OCI-LY1 (cell line): ENCODE measurements at regions not wholly inside any gene's neighbourhood (a gene's known extent, or its start where the extent isn't known, plus 50 kb on each side); places are given as distances from the start of the nearest gene placed in this dataset.

ENCODE experiments used
- H2AFZ ChIP-seq: fragments of 200-600 bp; sonication (generic), shearing (Covaris generic); 2 replicates; pipeline ENCODE4 v1.6.0; 2014; ENCODE audit warnings: antibody characterized with exemption, mild to moderate bottlenecking, low read length
- H3F3A ChIP-seq: fragments of 200-600 bp; sonication (generic), shearing (Covaris generic); 2 replicates; pipeline ENCODE4 v1.6.0; 2014; ENCODE audit warnings: mild to moderate bottlenecking, antibody characterized with exemption, low read length, moderate library complexity; ENCODE audit not compliant: insufficient read depth
- H3K27ac ChIP-seq: fragments of 200-600 bp; sonication (generic); 2 replicates; pipeline ENCODE4 v1.5.1; 2014; ENCODE audit warnings: low read length, mixed run types, mild to moderate bottlenecking, low read depth; ENCODE audit not compliant: poor library complexity, severe bottlenecking
- H3K27me3 ChIP-seq: fragments of 200-600 bp; sonication (generic); 2 replicates; pipeline ENCODE4 v1.6.0; 2014; ENCODE audit warnings: antibody characterized with exemption, mild to moderate bottlenecking, low read length, moderate library complexity; ENCODE audit not compliant: insufficient read depth
- H3K36me3 ChIP-seq: fragments of 200-600 bp; sonication (generic); 2 replicates; pipeline ENCODE4 v1.6.1; 2014; ENCODE audit warnings: mild to moderate bottlenecking, antibody characterized with exemption, low read length, moderate library complexity, mixed read lengths; ENCODE audit not compliant: insufficient read depth
- H3K4me1 ChIP-seq: fragments of 200-600 bp; sonication (generic); 2 replicates; pipeline ENCODE4 v1.5.1; 2014; ENCODE audit warnings: mild to moderate bottlenecking, low read length, moderate library complexity; ENCODE audit not compliant: insufficient read depth, severe bottlenecking
- H3K4me2 ChIP-seq: fragments of 200-600 bp; sonication (generic), shearing (Covaris generic); 2 replicates; pipeline ENCODE4 v1.6.1; 2014; ENCODE audit warnings: low read length
- H3K4me3 ChIP-seq: fragments of 200-600 bp; sonication (generic); 2 replicates; pipeline ENCODE4 v1.5.1; 2014; ENCODE audit warnings: low read length, low read depth, mild to moderate bottlenecking, mixed read lengths; ENCODE audit not compliant: poor library complexity, severe bottlenecking
- H3K79me2 ChIP-seq: fragments of 200-600 bp; shearing (Covaris generic); 2 replicates; pipeline ENCODE4 v1.6.1; 2016; ENCODE audit warnings: mixed run types, low read length, mixed read lengths; ENCODE audit not compliant: insufficient read depth
- H3K9ac ChIP-seq: fragments of 200-600 bp; sonication (generic), shearing (Covaris generic); 2 replicates; pipeline ENCODE4 v1.6.1; 2014; ENCODE audit warnings: mild to moderate bottlenecking, low read length, mixed read lengths
- H3K9me2 ChIP-seq: fragments of 200-600 bp; sonication (generic), shearing (Covaris generic); 2 replicates; pipeline ENCODE4 v1.6.1; 2014; ENCODE audit warnings: low read depth, mild to moderate bottlenecking, low read length, mixed read lengths
- H3K9me3 ChIP-seq: fragments of 200-600 bp; shearing (Covaris generic); 2 replicates; pipeline ENCODE4 v1.6.1; 2014; ENCODE audit warnings: low read length, mixed read lengths
- H4K20me1 ChIP-seq: fragments of 200-600 bp; sonication (generic), shearing (Covaris generic); 2 replicates; pipeline ENCODE4 v1.6.0; 2016; ENCODE audit warnings: mild to moderate bottlenecking, low read length; ENCODE audit not compliant: insufficient read depth
- EZH2 ChIP-seq: fragments of 200-600 bp; sonication (generic), shearing (Covaris generic); IDR thresholded peaks from 2 replicates; pipeline ENCODE4 v1.8.0; 2017; ENCODE audit warnings: borderline replicate concordance, mixed run types, mild to moderate bottlenecking, antibody characterized with exemption, low read length, moderate library complexity, mixed read lengths
- TF ChIP-seq, protein P1 (sequence below): fragments of 200-600 bp; sonication (generic), shearing (Covaris generic); IDR thresholded peaks from 2 replicates; pipeline ENCODE4 v1.5.1; 2017; ENCODE audit warnings: mild to moderate bottlenecking, antibody characterized with exemption, low read length, moderate library complexity, mixed read lengths

DNA sequence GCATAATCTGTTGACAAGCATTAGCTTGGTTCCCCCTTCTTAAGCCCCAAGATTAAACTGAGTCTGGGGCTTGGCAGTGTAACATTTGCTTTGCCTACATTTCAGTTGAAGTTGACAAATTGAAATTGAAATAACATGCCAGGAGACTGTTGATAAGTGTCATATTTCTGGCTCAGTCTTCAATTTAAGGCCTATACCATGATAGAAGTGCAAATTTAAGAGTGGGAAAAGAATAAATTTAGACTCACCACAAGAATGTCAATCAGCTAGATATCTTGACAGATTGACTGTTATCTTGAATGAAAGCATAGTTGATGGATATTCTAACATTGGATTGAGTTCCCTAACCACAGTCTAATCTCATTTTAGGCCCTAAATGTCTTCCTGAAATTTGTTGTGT lies 117.6 kb downstream of the MAGEB17 start:
- Histone ChIP-seq H3K9ac (no peak overlapping the region), H3K9me2 (no peaks in the 10 kb centered on the region), H3K36me3 (no peaks in the 10 kb centered on the region), H3K4me2 (no peak overlapping the region), H3F3A (no peaks in the 10 kb centered on the region), H3K4me3 (no peak overlapping the region), H2AFZ (no peak overlapping the region), H3K4me1 (no peaks in the 10 kb centered on the region), H3K9me3 (no peaks in the 10 kb centered on the region), H3K27me3 (no peaks in the 10 kb centered on the region), H4K20me1 (no peaks in the 10 kb centered on the region), H3K27ac (no peak overlapping the region), H3K79me2 (no peaks in the 10 kb centered on the region)
- no peak for TF ChIP-seq EZH2
- TF ChIP-seq, protein P1, sequence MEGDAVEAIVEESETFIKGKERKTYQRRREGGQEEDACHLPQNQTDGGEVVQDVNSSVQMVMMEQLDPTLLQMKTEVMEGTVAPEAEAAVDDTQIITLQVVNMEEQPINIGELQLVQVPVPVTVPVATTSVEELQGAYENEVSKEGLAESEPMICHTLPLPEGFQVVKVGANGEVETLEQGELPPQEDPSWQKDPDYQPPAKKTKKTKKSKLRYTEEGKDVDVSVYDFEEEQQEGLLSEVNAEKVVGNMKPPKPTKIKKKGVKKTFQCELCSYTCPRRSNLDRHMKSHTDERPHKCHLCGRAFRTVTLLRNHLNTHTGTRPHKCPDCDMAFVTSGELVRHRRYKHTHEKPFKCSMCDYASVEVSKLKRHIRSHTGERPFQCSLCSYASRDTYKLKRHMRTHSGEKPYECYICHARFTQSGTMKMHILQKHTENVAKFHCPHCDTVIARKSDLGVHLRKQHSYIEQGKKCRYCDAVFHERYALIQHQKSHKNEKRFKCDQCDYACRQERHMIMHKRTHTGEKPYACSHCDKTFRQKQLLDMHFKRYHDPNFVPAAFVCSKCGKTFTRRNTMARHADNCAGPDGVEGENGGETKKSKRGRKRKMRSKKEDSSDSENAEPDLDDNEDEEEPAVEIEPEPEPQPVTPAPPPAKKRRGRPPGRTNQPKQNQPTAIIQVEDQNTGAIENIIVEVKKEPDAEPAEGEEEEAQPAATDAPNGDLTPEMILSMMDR = no peak

DNA sequence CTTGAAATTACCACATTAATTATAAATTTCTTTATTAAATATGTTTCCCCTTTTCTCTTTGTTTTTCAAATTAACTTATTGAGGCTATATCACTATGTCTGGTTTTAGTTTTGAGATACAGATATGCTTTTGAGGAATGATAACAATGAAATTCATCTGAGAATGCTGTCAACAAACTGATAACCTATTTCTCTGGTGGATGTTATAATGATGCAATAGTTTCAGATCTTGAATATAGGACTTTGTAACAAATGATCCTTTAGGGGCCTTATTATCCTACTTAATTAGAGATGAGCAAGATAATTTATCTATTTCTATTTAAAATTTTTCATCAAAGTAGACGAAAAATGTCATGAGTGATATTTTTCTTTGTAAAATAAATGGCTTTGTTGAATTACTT lies 123.7 kb downstream of the MAGEB17 start:
- Histone ChIP-seq H3K9me3 (no peaks in the 10 kb centered on the region), H4K20me1 (no peaks in the 10 kb centered on the region), H3K4me3 (no peak overlapping the region), H3K9me2 (no peaks in the 10 kb centered on the region), H3K9ac (no peak overlapping the region), H3K79me2 (no peaks in the 10 kb centered on the region), H3K4me2 (no peak overlapping the region), H2AFZ (no peak overlapping the region), H3F3A (no peaks in the 10 kb centered on the region), H3K27me3 (no peaks in the 10 kb centered on the region), H3K36me3 (no peaks in the 10 kb centered on the region), H3K27ac (no peak overlapping the region), H3K4me1 (no peaks in the 10 kb centered on the region)
- TF ChIP-seq, protein P1 = no peak
- no peak for TF ChIP-seq EZH2

DNA sequence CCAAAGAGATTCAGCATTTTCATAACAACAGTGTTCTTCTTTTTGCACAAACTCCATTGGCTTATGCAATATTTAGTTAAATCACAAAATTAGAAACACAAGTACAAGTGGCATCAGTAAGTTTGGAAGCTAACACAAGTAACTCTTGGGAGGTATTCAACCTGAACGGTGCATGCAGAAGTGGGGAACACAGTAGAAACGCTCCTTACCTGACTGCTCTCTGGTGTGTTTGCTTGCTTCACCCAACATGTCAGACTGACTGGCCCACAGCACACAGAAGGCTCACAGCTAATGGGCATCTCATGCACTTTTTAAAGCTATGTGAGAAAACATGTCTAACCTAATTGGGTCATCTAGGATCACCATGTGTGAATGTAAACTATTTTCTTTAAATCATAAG lies 133.6 kb downstream of the MAGEB17 start:
- H4K20me1 ChIP-seq = no peaks in the 10 kb centered on the region
- no peak overlapping the region for H3K4me3 ChIP-seq
- no peaks in the 10 kb centered on the region for H3K79me2 ChIP-seq
- no peaks in the 10 kb centered on the region for H3K9me2 ChIP-seq
- H2AFZ ChIP-seq = no peak overlapping the region
- no peaks in the 10 kb centered on the region for H3K36me3 ChIP-seq
- H3K27me3 ChIP-seq = no peaks in the 10 kb centered on the region
- no peak for TF ChIP-seq EZH2
- TF ChIP-seq, protein P1 = no peak
- no peaks in the 10 kb centered on the region for H3K9me3 ChIP-seq
- H3K4me2 ChIP-seq = no peak overlapping the region
- H3K4me1 ChIP-seq = no peaks in the 10 kb centered on the region
- H3F3A ChIP-seq = no peaks in the 10 kb centered on the region
- no peak overlapping the region for H3K9ac ChIP-seq
- no peak overlapping the region for H3K27ac ChIP-seq
